ENCODE measurements at regions not wholly inside any gene's neighbourhood (a gene's known extent, or its start where the extent isn't known, plus 50 kb on each side); places are given as distances from the start of the nearest gene placed in this dataset.
"Not testable (repeated sequence)": the region's sequence is repeated elsewhere in the genome, so short reads cannot be mapped to it uniquely, and the experiment has no call there.

DNA sequence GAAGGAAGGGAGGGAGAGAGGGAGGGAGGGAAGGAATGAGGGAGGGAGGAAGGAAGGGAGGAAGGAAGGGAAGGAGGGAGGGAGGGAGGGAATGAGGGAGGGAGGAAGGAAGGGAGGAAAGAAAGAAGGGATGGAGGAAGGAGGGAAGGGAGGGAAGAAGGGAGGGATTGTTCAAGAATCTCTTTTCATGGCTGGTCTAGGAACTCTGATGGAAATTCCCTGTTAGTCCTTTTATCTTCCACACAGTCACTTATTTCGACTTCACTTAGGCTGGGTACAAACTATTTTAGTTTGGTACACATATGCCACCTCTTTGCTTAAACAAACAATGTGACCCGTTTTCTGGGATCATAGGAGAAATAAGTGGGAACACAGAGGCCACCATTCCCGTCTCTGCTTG, 435.6 kb upstream of the WWC1 start:
- no peaks in the 10 kb centered on the region for H3K9me3 ChIP-seq (ENCODE audit: control insufficient read depth in 2 of 2, low read length in 2 of 2)
- no peak overlapping the region for H3K27ac ChIP-seq (ENCODE audit: low read depth in 2 of 2, low read length in 2 of 2)
- no peak overlapping the region for H3K9ac ChIP-seq (ENCODE audit: low read depth in 1 of 2, low read length in 2 of 2)

DNA sequence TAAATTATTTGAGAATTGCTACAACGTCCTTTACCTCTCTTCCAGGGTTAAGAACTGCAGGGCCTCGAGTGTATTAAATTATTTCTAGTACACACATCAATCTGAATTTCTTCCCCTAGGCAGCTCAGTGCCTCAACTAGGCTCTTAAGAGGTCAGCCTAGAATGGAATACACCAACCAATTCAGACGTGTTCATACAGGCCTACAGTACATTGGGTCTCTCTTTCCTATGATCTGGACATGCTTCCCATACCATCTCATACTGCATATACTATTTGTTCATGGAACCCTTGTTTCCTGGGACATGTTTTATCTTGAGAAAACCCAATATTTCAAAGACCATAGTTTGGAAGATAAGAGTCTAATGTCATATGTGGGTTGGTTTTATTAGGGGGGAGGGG, 434.1 kb upstream of the WWC1 start:
- Histone ChIP-seq H3K4me1 (ENCODE audit: control insufficient read depth in 2 of 2, insufficient read depth in 2 of 2, low read length in 2 of 2) (no peaks in the 10 kb centered on the region), H3K9ac (ENCODE audit: low read depth in 1 of 2, low read length in 2 of 2) (no peak overlapping the region), H3K36me3 (ENCODE audit: control insufficient read depth in 2 of 2, insufficient read depth in 2 of 2, low read length in 2 of 2) (no peaks in the 10 kb centered on the region), H3K9me3 (ENCODE audit: control insufficient read depth in 2 of 2, low read length in 2 of 2) (no peaks in the 10 kb centered on the region), H3K4me3 (ENCODE audit: low read length in 2 of 2) (no peak overlapping the region), H3K27me3 (ENCODE audit: control insufficient read depth in 2 of 2, insufficient read depth in 2 of 2, low read length in 2 of 2) (no peaks in the 10 kb centered on the region), H3K27ac (ENCODE audit: low read depth in 2 of 2, low read length in 2 of 2) (no peak overlapping the region)

More for the DNA sequence above, 435.6 kb upstream of the WWC1 start:
- Histone ChIP-seq H3K4me1 (ENCODE audit: control insufficient read depth in 2 of 2, insufficient read depth in 2 of 2, low read length in 2 of 2) (no peaks in the 10 kb centered on the region), H3K36me3 (ENCODE audit: control insufficient read depth in 2 of 2, insufficient read depth in 2 of 2, low read length in 2 of 2) (no peaks in the 10 kb centered on the region), H3K27me3 (ENCODE audit: control insufficient read depth in 2 of 2, insufficient read depth in 2 of 2, low read length in 2 of 2) (no peaks in the 10 kb centered on the region), H3K4me3 (ENCODE audit: low read length in 2 of 2) (no peak overlapping the region)

- not testable (repeated sequence) for H3K27me3 ChIP-seq (ENCODE audit: control insufficient read depth in 2 of 2, insufficient read depth in 2 of 2, low read length in 2 of 2); H3K36me3 ChIP-seq (ENCODE audit: control insufficient read depth in 2 of 2, insufficient read depth in 2 of 2, low read length in 2 of 2); H3K9me3 ChIP-seq (ENCODE audit: control insufficient read depth in 2 of 2, low read length in 2 of 2); H3K27ac ChIP-seq (ENCODE audit: low read depth in 2 of 2, low read length in 2 of 2); H3K9ac ChIP-seq (ENCODE audit: low read depth in 1 of 2, low read length in 2 of 2); H3K4me3 ChIP-seq (ENCODE audit: low read length in 2 of 2); H3K4me1 ChIP-seq (ENCODE audit: control insufficient read depth in 2 of 2, insufficient read depth in 2 of 2, low read length in 2 of 2)
These were observed 433.1 kb upstream of the WWC1 start for GRCh38 chr5:167858186-167858855.

- Histone ChIP-seq H3K27me3 (ENCODE audit: control insufficient read depth in 2 of 2, insufficient read depth in 2 of 2, low read length in 2 of 2) (no peaks in the 10 kb centered on the region), H3K27ac (ENCODE audit: low read depth in 2 of 2, low read length in 2 of 2) (no peak overlapping the region), H3K9me3 (ENCODE audit: control insufficient read depth in 2 of 2, low read length in 2 of 2) (no peaks in the 10 kb centered on the region), H3K36me3 (ENCODE audit: control insufficient read depth in 2 of 2, insufficient read depth in 2 of 2, low read length in 2 of 2) (no peaks in the 10 kb centered on the region), H3K4me1 (ENCODE audit: control insufficient read depth in 2 of 2, insufficient read depth in 2 of 2, low read length in 2 of 2) (no peaks in the 10 kb centered on the region), H3K4me3 (ENCODE audit: low read length in 2 of 2) (no peak overlapping the region), H3K9ac (ENCODE audit: low read depth in 1 of 2, low read length in 2 of 2) (no peak overlapping the region)
These were observed 430.1 kb upstream of the WWC1 start for GRCh38 chr5:167861129-167861927.

DNA sequence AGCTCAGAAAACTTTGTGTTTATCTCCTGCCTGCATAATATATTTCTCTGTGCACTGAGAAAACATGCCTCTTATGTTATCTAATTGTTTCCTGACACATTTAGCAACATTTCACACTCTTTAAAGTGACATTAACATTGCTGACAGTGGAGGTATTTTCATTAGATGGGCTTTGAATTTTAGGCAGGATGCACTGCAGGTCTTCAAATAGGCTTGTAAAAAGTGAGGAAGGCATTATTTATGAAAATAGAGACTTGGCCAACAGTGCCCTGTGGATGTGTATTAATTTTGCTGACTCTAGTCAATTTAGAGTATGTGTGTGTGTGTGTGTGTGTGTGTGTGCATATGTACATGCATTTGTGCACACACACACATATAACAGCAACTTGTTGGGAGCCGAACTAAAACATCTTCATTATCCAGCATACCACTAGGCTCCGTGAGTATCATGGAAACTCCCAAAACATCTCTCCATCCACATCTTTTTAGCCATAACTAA, 429.5 kb upstream of the WWC1 start:
- H3K36me3 ChIP-seq (ENCODE audit: control insufficient read depth in 2 of 2, insufficient read depth in 2 of 2, low read length in 2 of 2) = no peaks in the 10 kb centered on the region
- H3K27me3 ChIP-seq (ENCODE audit: control insufficient read depth in 2 of 2, insufficient read depth in 2 of 2, low read length in 2 of 2) = no peaks in the 10 kb centered on the region
- H3K9me3 ChIP-seq (ENCODE audit: control insufficient read depth in 2 of 2, low read length in 2 of 2) = no peaks in the 10 kb centered on the region
- no peaks in the 10 kb centered on the region for H3K4me1 ChIP-seq (ENCODE audit: control insufficient read depth in 2 of 2, insufficient read depth in 2 of 2, low read length in 2 of 2)
- H3K4me3 ChIP-seq (ENCODE audit: low read length in 2 of 2) = no peak overlapping the region
- no peak overlapping the region for H3K9ac ChIP-seq (ENCODE audit: low read depth in 1 of 2, low read length in 2 of 2)
- H3K27ac ChIP-seq (ENCODE audit: low read depth in 2 of 2, low read length in 2 of 2) = no peak overlapping the region

- no peak overlapping the region for H3K9ac ChIP-seq (ENCODE audit: low read depth in 1 of 2, low read length in 2 of 2)
- H3K4me1 ChIP-seq (ENCODE audit: control insufficient read depth in 2 of 2, insufficient read depth in 2 of 2, low read length in 2 of 2) = no peaks in the 10 kb centered on the region
- no peak overlapping the region for H3K27ac ChIP-seq (ENCODE audit: low read depth in 2 of 2, low read length in 2 of 2)
- H3K36me3 ChIP-seq (ENCODE audit: control insufficient read depth in 2 of 2, insufficient read depth in 2 of 2, low read length in 2 of 2) = no peaks in the 10 kb centered on the region
- no peak overlapping the region for H3K4me3 ChIP-seq (ENCODE audit: low read length in 2 of 2)
- no peaks in the 10 kb centered on the region for H3K9me3 ChIP-seq (ENCODE audit: control insufficient read depth in 2 of 2, low read length in 2 of 2)
- no peaks in the 10 kb centered on the region for H3K27me3 ChIP-seq (ENCODE audit: control insufficient read depth in 2 of 2, insufficient read depth in 2 of 2, low read length in 2 of 2)
These were observed 427.6 kb upstream of the WWC1 start for GRCh38 chr5:167863883-167864282.

DNA sequence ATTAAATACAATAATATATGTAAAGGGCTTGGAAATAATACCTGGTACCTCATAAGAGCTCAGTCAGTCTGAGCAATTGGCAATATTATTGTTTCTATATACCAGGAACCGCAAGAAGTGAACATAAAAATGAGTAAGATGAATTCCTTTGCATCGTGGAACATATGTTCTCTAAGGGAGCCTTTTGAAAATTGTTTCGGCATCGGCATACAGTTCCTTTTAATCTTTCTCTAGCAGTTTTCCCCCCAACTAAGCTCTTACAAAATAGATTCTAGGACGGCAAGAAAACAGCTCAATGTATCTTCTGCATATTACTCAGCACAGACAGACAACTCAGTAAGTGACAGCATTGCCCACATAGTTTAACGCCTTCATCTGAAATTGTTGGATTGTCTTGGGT, 426.6 kb upstream of the WWC1 start:
- H3K36me3 ChIP-seq (ENCODE audit: control insufficient read depth in 2 of 2, insufficient read depth in 2 of 2, low read length in 2 of 2) = no peaks in the 10 kb centered on the region
- no peaks in the 10 kb centered on the region for H3K9me3 ChIP-seq (ENCODE audit: control insufficient read depth in 2 of 2, low read length in 2 of 2)
- H3K27ac ChIP-seq (ENCODE audit: low read depth in 2 of 2, low read length in 2 of 2) = no peak overlapping the region
- H3K27me3 ChIP-seq (ENCODE audit: control insufficient read depth in 2 of 2, insufficient read depth in 2 of 2, low read length in 2 of 2) = no peaks in the 10 kb centered on the region
- no peak overlapping the region for H3K4me3 ChIP-seq (ENCODE audit: low read length in 2 of 2)
- H3K4me1 ChIP-seq (ENCODE audit: control insufficient read depth in 2 of 2, insufficient read depth in 2 of 2, low read length in 2 of 2) = no peaks in the 10 kb centered on the region
- H3K9ac ChIP-seq (ENCODE audit: low read depth in 1 of 2, low read length in 2 of 2) = no peak overlapping the region

DNA sequence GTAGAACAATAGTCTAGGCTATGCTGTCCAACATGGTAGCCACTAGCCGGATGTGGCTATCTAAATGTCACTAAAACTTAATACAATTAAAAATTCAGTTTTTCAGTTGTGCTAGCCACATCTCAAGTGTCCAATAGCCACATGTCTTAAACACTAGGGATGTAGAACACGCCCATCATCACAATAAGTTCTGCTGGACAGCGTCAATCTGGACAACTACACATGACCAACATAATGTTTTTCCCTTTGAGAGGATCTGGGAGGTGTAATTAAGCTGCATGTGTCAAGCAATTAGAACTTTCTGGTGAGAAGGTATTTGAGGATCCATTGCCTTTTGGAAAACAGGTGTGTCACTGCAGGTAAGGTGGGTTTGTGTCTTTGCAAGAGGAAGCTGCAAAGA, 424.6 kb upstream of the WWC1 start:
- Histone ChIP-seq H3K4me1 (ENCODE audit: control insufficient read depth in 2 of 2, insufficient read depth in 2 of 2, low read length in 2 of 2) (no peaks in the 10 kb centered on the region), H3K27ac (ENCODE audit: low read depth in 2 of 2, low read length in 2 of 2) (no peak overlapping the region), H3K9ac (ENCODE audit: low read depth in 1 of 2, low read length in 2 of 2) (no peak overlapping the region), H3K36me3 (ENCODE audit: control insufficient read depth in 2 of 2, insufficient read depth in 2 of 2, low read length in 2 of 2) (no peaks in the 10 kb centered on the region), H3K9me3 (ENCODE audit: control insufficient read depth in 2 of 2, low read length in 2 of 2) (no peaks in the 10 kb centered on the region), H3K4me3 (ENCODE audit: low read length in 2 of 2) (no peak overlapping the region), H3K27me3 (ENCODE audit: control insufficient read depth in 2 of 2, insufficient read depth in 2 of 2, low read length in 2 of 2) (no peaks in the 10 kb centered on the region)

GRCh38 chr5:167867281-167867680, 424.2 kb upstream of the WWC1 start:
- Histone ChIP-seq H3K27me3 (ENCODE audit: control insufficient read depth in 2 of 2, insufficient read depth in 2 of 2, low read length in 2 of 2) (no peaks in the 10 kb centered on the region), H3K9ac (ENCODE audit: low read depth in 1 of 2, low read length in 2 of 2) (no peak overlapping the region), H3K4me3 (ENCODE audit: low read length in 2 of 2) (no peak overlapping the region), H3K27ac (ENCODE audit: low read depth in 2 of 2, low read length in 2 of 2) (no peak overlapping the region), H3K9me3 (ENCODE audit: control insufficient read depth in 2 of 2, low read length in 2 of 2) (no peaks in the 10 kb centered on the region), H3K36me3 (ENCODE audit: control insufficient read depth in 2 of 2, insufficient read depth in 2 of 2, low read length in 2 of 2) (no peaks in the 10 kb centered on the region), H3K4me1 (ENCODE audit: control insufficient read depth in 2 of 2, insufficient read depth in 2 of 2, low read length in 2 of 2) (no peaks in the 10 kb centered on the region)

- Histone ChIP-seq H3K36me3 (ENCODE audit: control insufficient read depth in 2 of 2, insufficient read depth in 2 of 2, low read length in 2 of 2) (no peaks in the 10 kb centered on the region), H3K4me3 (ENCODE audit: low read length in 2 of 2) (no peak overlapping the region), H3K9me3 (ENCODE audit: control insufficient read depth in 2 of 2, low read length in 2 of 2) (no peaks in the 10 kb centered on the region), H3K4me1 (ENCODE audit: control insufficient read depth in 2 of 2, insufficient read depth in 2 of 2, low read length in 2 of 2) (no peaks in the 10 kb centered on the region), H3K27ac (ENCODE audit: low read depth in 2 of 2, low read length in 2 of 2) (no peak overlapping the region), H3K27me3 (ENCODE audit: control insufficient read depth in 2 of 2, insufficient read depth in 2 of 2, low read length in 2 of 2) (no peaks in the 10 kb centered on the region), H3K9ac (ENCODE audit: low read depth in 1 of 2, low read length in 2 of 2) (no peak overlapping the region)
These were observed 422.3 kb upstream of the WWC1 start for GRCh38 chr5:167869125-167869524.

All from mucosa of rectum (tissue), 2 donors.